GM21825 (cell line): ENCODE measurements at regions not wholly inside any gene's neighbourhood (a gene's known extent, or its start where the extent isn't known, plus 50 kb on each side); places are given as distances from the start of the nearest gene placed in this dataset.
"Not testable (repeated sequence)": the region's sequence is repeated elsewhere in the genome, so short reads cannot be mapped to it uniquely, and the experiment has no call there.

Experiments
- ATAC-seq: cut with Tn5 transposase; IDR thresholded peaks from one replicate; pipeline ENCODE4 v1.9.1; 2021; ENCODE audit warnings: mild to moderate bottlenecking, moderate library complexity; ENCODE audit not compliant: unreplicated experiment

GRCh38 chr10:9845075-9845474 is 1172.6 kb upstream of the CELF2 start:
- no peak for ATAC-seq

GRCh38 chr10:9848278-9848677 is 1169.4 kb upstream of the CELF2 start:
- no peak for ATAC-seq

- ATAC-seq, result no peak
Observed at GRCh38 chr10:9848981-9849380, 1168.7 kb upstream of the CELF2 start.

- ATAC-seq, result no peak
Observed at GRCh38 chr10:9850415-9850814, 1167.3 kb upstream of the CELF2 start.

- no peak for ATAC-seq
Observed at GRCh38 chr10:9851808-9852207, 1165.9 kb upstream of the CELF2 start.

- no peak for ATAC-seq
Observed at GRCh38 chr10:9853405-9854355, 1164.0 kb upstream of the CELF2 start.

GRCh38 chr10:9855451-9855850 is 1162.2 kb upstream of the CELF2 start:
- not testable (repeated sequence) for ATAC-seq

- no peak for ATAC-seq
Observed at GRCh38 chr10:9858816-9859215, 1158.9 kb upstream of the CELF2 start.

GRCh38 chr10:9860045-9860444 is 1157.6 kb upstream of the CELF2 start:
- ATAC-seq, result no peak

GRCh38 chr10:9863559-9864121 is 1154.0 kb upstream of the CELF2 start:
- no peak for ATAC-seq

- no peak for ATAC-seq
Observed at GRCh38 chr10:9868499-9868898, 1149.2 kb upstream of the CELF2 start.

- ATAC-seq, result no peak
Observed at GRCh38 chr10:9869205-9869604, 1148.5 kb upstream of the CELF2 start.

- no peak for ATAC-seq
Observed at GRCh38 chr10:9869606-9870176, 1148.0 kb upstream of the CELF2 start.

GRCh38 chr10:9875353-9875752 is 1142.3 kb upstream of the CELF2 start:
- ATAC-seq, result no peak

GRCh38 chr10:9877978-9878377 is 1139.7 kb upstream of the CELF2 start:
- no peak for ATAC-seq

GRCh38 chr10:9878383-9878782 is 1139.3 kb upstream of the CELF2 start:
- no peak for ATAC-seq

- ATAC-seq, result no peak
Observed at GRCh38 chr10:9885761-9886160, 1131.9 kb upstream of the CELF2 start.

- ATAC-seq, result no peak
Observed at GRCh38 chr10:9886772-9887171, 1130.9 kb upstream of the CELF2 start.

GRCh38 chr10:9895453-9895852 is 1122.2 kb upstream of the CELF2 start:
- ATAC-seq, result no peak

- no peak for ATAC-seq
Observed at GRCh38 chr10:9895981-9896380, 1121.7 kb upstream of the CELF2 start.

- no peak for ATAC-seq
Observed at GRCh38 chr10:9898633-9899395, 1118.9 kb upstream of the CELF2 start.
